IgD-negative memory B cell (primary cell): ENCODE measurements at regions not wholly inside any gene's neighbourhood (a gene's known extent, or its start where the extent isn't known, plus 50 kb on each side); places are given as distances from the start of the nearest gene placed in this dataset.

Source experiments
- H3K27ac Mint-ChIP-seq, 3 donors: one replicate each; pipeline ENCODE4 v1.8.0; 2020 to 2022; ENCODE audit warnings: mild to moderate bottlenecking in 3 of 3, mixed read lengths in 3 of 3, moderate library complexity in 1 of 3
- H3K27me3 Mint-ChIP-seq: one replicate; pipeline ENCODE4 v1.8.0; 2021; ENCODE audit warnings: mixed read lengths
- H3K36me3 Mint-ChIP-seq: one replicate; pipeline ENCODE4 v1.8.0; 2020; ENCODE audit warnings: mild to moderate bottlenecking, mixed read lengths
- H3K4me1 Mint-ChIP-seq, 3 donors: one replicate each; pipeline ENCODE4 v1.8.0; 2020 to 2022; ENCODE audit warnings: mixed read lengths in 3 of 3, mild to moderate bottlenecking in 1 of 3
- H3K4me3 Mint-ChIP-seq, 4 donors: one replicate each; pipeline ENCODE4 v1.8.0; 2020 to 2022; ENCODE audit warnings: mild to moderate bottlenecking in 4 of 4, mixed read lengths in 4 of 4, moderate library complexity in 3 of 4
- H3K9me3 Mint-ChIP-seq, 3 donors: one replicate each; pipeline ENCODE4 v1.8.0; 2020 to 2021; ENCODE audit warnings: mixed read lengths in 3 of 3, mild to moderate bottlenecking in 1 of 3

GRCh38 chr4:4712800-4713528 is 146.5 kb upstream of the MSX1 start:
- peaks cover 0 to 2% (median 0%) of the 10 kb centered on the region in 3 donors for H3K4me1 Mint-ChIP-seq
- no peak overlapping the region for H3K4me3 Mint-ChIP-seq
- peaks cover 0 to 4% (median 3%) of the 10 kb centered on the region in 3 donors for H3K9me3 Mint-ChIP-seq
- H3K27ac Mint-ChIP-seq = no peak overlapping the region
- H3K27me3 Mint-ChIP-seq = no peaks in the 10 kb centered on the region
- H3K36me3 Mint-ChIP-seq = peaks cover 5% of the 10 kb centered on the region

- H3K27me3 Mint-ChIP-seq = no peaks in the 10 kb centered on the region
- H3K36me3 Mint-ChIP-seq = peaks cover 5% of the 10 kb centered on the region
- H3K4me3 Mint-ChIP-seq = no peak overlapping the region
- peaks cover 0 to 4% (median 3%) of the 10 kb centered on the region in 3 donors for H3K9me3 Mint-ChIP-seq
- no peaks in the 10 kb centered on the region for H3K4me1 Mint-ChIP-seq
- H3K27ac Mint-ChIP-seq = no peak overlapping the region
These were observed 147.6 kb upstream of the MSX1 start for GRCh38 chr4:4711902-4712301.

- peaks cover 0 to 4% (median 3%) of the 10 kb centered on the region in 3 donors for H3K9me3 Mint-ChIP-seq
- H3K27ac Mint-ChIP-seq = no peak overlapping the region
- H3K4me1 Mint-ChIP-seq = no peaks in the 10 kb centered on the region
- no peaks in the 10 kb centered on the region for H3K27me3 Mint-ChIP-seq
- no peak overlapping the region for H3K4me3 Mint-ChIP-seq
- peaks cover 11% of the 10 kb centered on the region for H3K36me3 Mint-ChIP-seq
These were observed 149.7 kb upstream of the MSX1 start for GRCh38 chr4:4709736-4710135.

- Mint-ChIP-seq H3K27me3 (no peaks in the 10 kb centered on the region), H3K4me3 (no peak overlapping the region), H3K36me3 (peaks cover 13% of the 10 kb centered on the region), H3K9me3 (peaks cover 4 to 7% (median 6%) of the 10 kb centered on the region in 3 donors), H3K27ac (peak overlapping the region in 1 of 3 donors; percentile 6), H3K4me1 (no peaks in the 10 kb centered on the region)
These were observed 155.2 kb upstream of the MSX1 start for GRCh38 chr4:4704267-4704666.

- H3K4me3 Mint-ChIP-seq = no peak overlapping the region
- H3K27me3 Mint-ChIP-seq = no peaks in the 10 kb centered on the region
- peaks cover 13% of the 10 kb centered on the region for H3K36me3 Mint-ChIP-seq
- H3K4me1 Mint-ChIP-seq = no peaks in the 10 kb centered on the region
- H3K27ac Mint-ChIP-seq = no peak overlapping the region
- H3K9me3 Mint-ChIP-seq = no peaks in the 10 kb centered on the region
These were observed 155.7 kb upstream of the STX18 start for GRCh38 chr4:4697584-4697983.

- H3K9me3 Mint-ChIP-seq = no peaks in the 10 kb centered on the region
- H3K4me3 Mint-ChIP-seq = no peak overlapping the region
- H3K27me3 Mint-ChIP-seq = no peaks in the 10 kb centered on the region
- H3K27ac Mint-ChIP-seq = no peak overlapping the region
- peaks cover 15% of the 10 kb centered on the region for H3K36me3 Mint-ChIP-seq
- peaks cover 0 to 2% (median 0%) of the 10 kb centered on the region in 3 donors for H3K4me1 Mint-ChIP-seq
These were observed 154.7 kb upstream of the STX18 start for GRCh38 chr4:4696530-4696929.

- no peak overlapping the region for H3K27ac Mint-ChIP-seq
These were observed 153.6 kb upstream of the STX18 start for GRCh38 chr4:4695497-4695896.

GRCh38 chr4:4694827-4695226 is 153.0 kb upstream of the STX18 start:
- Mint-ChIP-seq H3K4me3 (no peak overlapping the region), H3K9me3 (peaks cover 0 to 4% (median 3%) of the 10 kb centered on the region in 3 donors), H3K27ac (no peak overlapping the region), H3K4me1 (peaks cover 0 to 5% (median 0%) of the 10 kb centered on the region in 3 donors), H3K36me3 (peaks cover 22% of the 10 kb centered on the region), H3K27me3 (no peaks in the 10 kb centered on the region)

More at GRCh38 chr4:4695497-4695896, 153.6 kb upstream of the STX18 start:
- Mint-ChIP-seq H3K27me3 (no peaks in the 10 kb centered on the region), H3K9me3 (peaks cover 0 to 4% (median 3%) of the 10 kb centered on the region in 3 donors), H3K4me1 (peaks cover 0 to 5% (median 0%) of the 10 kb centered on the region in 3 donors), H3K4me3 (no peak overlapping the region), H3K36me3 (peaks cover 19% of the 10 kb centered on the region)

GRCh38 chr4:4694296-4694772 is 152.5 kb upstream of the STX18 start:
- Mint-ChIP-seq H3K4me1 (peaks cover 0 to 5% (median 0%) of the 10 kb centered on the region in 3 donors), H3K36me3 (peaks cover 20% of the 10 kb centered on the region)

GRCh38 chr4:4693755-4694295 is 152.0 kb upstream of the STX18 start:
- no peaks in the 10 kb centered on the region for H3K27me3 Mint-ChIP-seq
- H3K36me3 Mint-ChIP-seq = peaks cover 23% of the 10 kb centered on the region
- peaks cover 0 to 5% (median 0%) of the 10 kb centered on the region in 3 donors for H3K4me1 Mint-ChIP-seq
- H3K4me3 Mint-ChIP-seq = no peak overlapping the region
- H3K9me3 Mint-ChIP-seq = peaks cover 0 to 4% (median 3%) of the 10 kb centered on the region in 3 donors
- H3K27ac Mint-ChIP-seq = no peak overlapping the region

More at GRCh38 chr4:4694296-4694772, 152.5 kb upstream of the STX18 start:
- Mint-ChIP-seq H3K27ac (no peak overlapping the region), H3K9me3 (peaks cover 0 to 4% (median 3%) of the 10 kb centered on the region in 3 donors), H3K4me3 (no peak overlapping the region), H3K27me3 (no peaks in the 10 kb centered on the region)

GRCh38 chr4:4693258-4693657 is 151.4 kb upstream of the STX18 start:
- Mint-ChIP-seq H3K9me3 (peaks cover 0 to 4% (median 3%) of the 10 kb centered on the region in 3 donors), H3K4me1 (peaks cover 0 to 5% (median 0%) of the 10 kb centered on the region in 3 donors), H3K27me3 (no peaks in the 10 kb centered on the region), H3K36me3 (peaks cover 29% of the 10 kb centered on the region), H3K27ac (peak overlapping the region in 1 of 3 donors; percentile 86), H3K4me3 (no peak overlapping the region)

GRCh38 chr4:4690854-4691253 is 149.0 kb upstream of the STX18 start:
- Mint-ChIP-seq H3K36me3 (peaks cover 26% of the 10 kb centered on the region), H3K4me3 (no peak overlapping the region), H3K9me3 (peaks cover 0 to 4% (median 3%) of the 10 kb centered on the region in 3 donors), H3K27me3 (no peaks in the 10 kb centered on the region), H3K27ac (no peak overlapping the region), H3K4me1 (peaks cover 0 to 7% (median 0%) of the 10 kb centered on the region in 3 donors)

- H3K9me3 Mint-ChIP-seq = peaks cover 0 to 4% (median 3%) of the 10 kb centered on the region in 3 donors
- H3K4me3 Mint-ChIP-seq = no peak overlapping the region
- no peak overlapping the region for H3K27ac Mint-ChIP-seq
- no peaks in the 10 kb centered on the region for H3K27me3 Mint-ChIP-seq
- H3K4me1 Mint-ChIP-seq = peaks cover 0 to 7% (median 0%) of the 10 kb centered on the region in 3 donors
- peaks cover 26% of the 10 kb centered on the region for H3K36me3 Mint-ChIP-seq
These were observed 148.0 kb upstream of the STX18 start for GRCh38 chr4:4689694-4690440.

- Mint-ChIP-seq H3K27me3 (no peaks in the 10 kb centered on the region), H3K9me3 (peaks cover 0 to 5% (median 4%) of the 10 kb centered on the region in 3 donors), H3K36me3 (peaks cover 29% of the 10 kb centered on the region), H3K4me1 (peaks cover 0 to 7% (median 0%) of the 10 kb centered on the region in 3 donors), H3K27ac (no peak overlapping the region), H3K4me3 (no peak overlapping the region)
These were observed 146.3 kb upstream of the STX18 start for GRCh38 chr4:4687935-4688727.
